ENCODE measurements at regions not wholly inside any gene's neighbourhood (a gene's known extent, or its start where the extent isn't known, plus 50 kb on each side); places are given as distances from the start of the nearest gene placed in this dataset.

DNA sequence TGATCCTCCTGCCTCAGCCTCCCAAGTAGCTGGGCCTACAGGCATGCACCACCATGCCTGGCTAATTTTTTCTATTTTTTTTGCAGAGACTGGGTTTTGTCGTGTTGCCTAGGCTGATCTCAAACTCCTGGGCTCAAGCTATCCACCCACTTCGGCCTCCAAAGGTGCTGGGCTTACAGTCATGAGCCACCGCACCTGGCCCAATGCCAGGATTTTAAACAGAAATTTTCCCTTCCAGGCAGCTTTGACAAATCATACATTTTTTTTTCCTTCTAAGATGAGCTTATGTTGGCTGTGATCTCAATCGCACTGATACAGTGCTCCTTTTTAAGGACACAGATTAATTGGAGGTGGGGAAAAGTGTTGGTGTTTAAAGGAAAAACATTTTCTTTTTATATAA is 73.2 kb upstream of the CD2AP start:
- no peaks in the 10 kb centered on the region for H3K27me3 ChIP-seq
- no peak for DNase-seq (ENCODE audit: low spot score)
- H3K4me2 ChIP-seq: no peak overlapping the region
- TF ChIP-seq, protein P1, sequence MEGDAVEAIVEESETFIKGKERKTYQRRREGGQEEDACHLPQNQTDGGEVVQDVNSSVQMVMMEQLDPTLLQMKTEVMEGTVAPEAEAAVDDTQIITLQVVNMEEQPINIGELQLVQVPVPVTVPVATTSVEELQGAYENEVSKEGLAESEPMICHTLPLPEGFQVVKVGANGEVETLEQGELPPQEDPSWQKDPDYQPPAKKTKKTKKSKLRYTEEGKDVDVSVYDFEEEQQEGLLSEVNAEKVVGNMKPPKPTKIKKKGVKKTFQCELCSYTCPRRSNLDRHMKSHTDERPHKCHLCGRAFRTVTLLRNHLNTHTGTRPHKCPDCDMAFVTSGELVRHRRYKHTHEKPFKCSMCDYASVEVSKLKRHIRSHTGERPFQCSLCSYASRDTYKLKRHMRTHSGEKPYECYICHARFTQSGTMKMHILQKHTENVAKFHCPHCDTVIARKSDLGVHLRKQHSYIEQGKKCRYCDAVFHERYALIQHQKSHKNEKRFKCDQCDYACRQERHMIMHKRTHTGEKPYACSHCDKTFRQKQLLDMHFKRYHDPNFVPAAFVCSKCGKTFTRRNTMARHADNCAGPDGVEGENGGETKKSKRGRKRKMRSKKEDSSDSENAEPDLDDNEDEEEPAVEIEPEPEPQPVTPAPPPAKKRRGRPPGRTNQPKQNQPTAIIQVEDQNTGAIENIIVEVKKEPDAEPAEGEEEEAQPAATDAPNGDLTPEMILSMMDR (IDR thresholded peaks at IDR 0.05; ENCODE audit: poor library complexity): no peak
- TF ChIP-seq EZH2 (IDR thresholded peaks at IDR 0.05; ENCODE audit: borderline replicate concordance) (no peak), EZH2phosphoT487 (IDR thresholded peaks at IDR 0.05; ENCODE audit: low read depth, severe bottlenecking, unreplicated experiment) (no peak)
- no peaks in the 10 kb centered on the region for H3K36me3 ChIP-seq (replicated peaks; ENCODE audit: insufficient read depth, low read depth)
- no peak overlapping the region for H2AFZ ChIP-seq
- H3K4me1 ChIP-seq (ENCODE audit: insufficient read depth): peaks cover 30% of the 10 kb centered on the region
- no peaks in the 10 kb centered on the region for H3K79me2 ChIP-seq
- H3K9me2 ChIP-seq (replicated peaks; ENCODE audit: insufficient read depth): no peaks in the 10 kb centered on the region
- H3K27ac ChIP-seq: peak overlapping the region; percentile 80
- no peaks in the 10 kb centered on the region for H3K9me3 ChIP-seq (ENCODE audit: low read depth)
- H4K20me1 ChIP-seq (ENCODE audit: insufficient read depth, poor library complexity, severe bottlenecking): no peaks in the 10 kb centered on the region
- WGBS (ENCODE audit: low lambda C conversion rate, missing lambda C conversion rate): 97% methylated on average over 4 of the region's 4 CpGs
- no peak overlapping the region for H3K4me3 ChIP-seq

- H3K27ac ChIP-seq: peak overlapping the region; percentile 80
- 40% methylated on average over 5 of the region's 5 CpGs for WGBS (ENCODE audit: low lambda C conversion rate, missing lambda C conversion rate)
- DNase-seq (ENCODE audit: low spot score): peak; percentile 52
Observed at GRCh38 chr6:47405273-47405672, 72.3 kb upstream of the CD2AP start.

GRCh38 chr6:47407300-47408281 is 70.0 kb upstream of the CD2AP start:
- Histone ChIP-seq H3K79me2 (no peaks in the 10 kb centered on the region), H3K4me2 (peak overlapping the region; percentile 7), H2AFZ (no peak overlapping the region), H3K9me2 (replicated peaks; ENCODE audit: insufficient read depth) (no peaks in the 10 kb centered on the region), H3K9me3 (ENCODE audit: low read depth) (no peaks in the 10 kb centered on the region), H3K4me1 (ENCODE audit: insufficient read depth) (peaks cover 30% of the 10 kb centered on the region), H3K36me3 (replicated peaks; ENCODE audit: insufficient read depth, low read depth) (no peaks in the 10 kb centered on the region), H3K27me3 (no peaks in the 10 kb centered on the region), H3K4me3 (no peak overlapping the region), H4K20me1 (ENCODE audit: insufficient read depth, poor library complexity, severe bottlenecking) (no peaks in the 10 kb centered on the region), H3K27ac (peak overlapping the region; percentile 80)
- 100% methylated on average over 1 of the region's 1 CpG for WGBS (ENCODE audit: low lambda C conversion rate, missing lambda C conversion rate)
- no peak for DNase-seq (ENCODE audit: low spot score)
- no peak for TF ChIP-seq EZH2phosphoT487 (IDR thresholded peaks at IDR 0.05; ENCODE audit: low read depth, severe bottlenecking, unreplicated experiment)
- TF ChIP-seq, protein P1 (IDR thresholded peaks at IDR 0.05; ENCODE audit: poor library complexity): no peak
- no peak for TF ChIP-seq EZH2 (IDR thresholded peaks at IDR 0.05; ENCODE audit: borderline replicate concordance)

More at GRCh38 chr6:47405273-47405672, 72.3 kb upstream of the CD2AP start:
- Histone ChIP-seq H3K4me2 (peak overlapping the region; percentile 19), H3K4me3 (no peak overlapping the region), H4K20me1 (ENCODE audit: insufficient read depth, poor library complexity, severe bottlenecking) (no peaks in the 10 kb centered on the region), H3K36me3 (replicated peaks; ENCODE audit: insufficient read depth, low read depth) (no peaks in the 10 kb centered on the region), H3K9me3 (ENCODE audit: low read depth) (no peaks in the 10 kb centered on the region), H3K4me1 (ENCODE audit: insufficient read depth) (peaks cover 30% of the 10 kb centered on the region), H2AFZ (no peak overlapping the region), H3K27me3 (no peaks in the 10 kb centered on the region), H3K9me2 (replicated peaks; ENCODE audit: insufficient read depth) (no peaks in the 10 kb centered on the region), H3K79me2 (no peaks in the 10 kb centered on the region)
- TF ChIP-seq, protein P1 (IDR thresholded peaks at IDR 0.05; ENCODE audit: poor library complexity): no peak
- TF ChIP-seq EZH2phosphoT487 (IDR thresholded peaks at IDR 0.05; ENCODE audit: low read depth, severe bottlenecking, unreplicated experiment) (no peak), EZH2 (IDR thresholded peaks at IDR 0.05; ENCODE audit: borderline replicate concordance) (no peak)

Data from hepatocyte (in vitro differentiated cells).